ENCODE measurements at regions not wholly inside any gene's neighbourhood (a gene's known extent, or its start where the extent isn't known, plus 50 kb on each side); places are given as distances from the start of the nearest gene placed in this dataset.
A peak's percentile ranks its signal among the peaks of the same experiment; 100 is the strongest.

DNA sequence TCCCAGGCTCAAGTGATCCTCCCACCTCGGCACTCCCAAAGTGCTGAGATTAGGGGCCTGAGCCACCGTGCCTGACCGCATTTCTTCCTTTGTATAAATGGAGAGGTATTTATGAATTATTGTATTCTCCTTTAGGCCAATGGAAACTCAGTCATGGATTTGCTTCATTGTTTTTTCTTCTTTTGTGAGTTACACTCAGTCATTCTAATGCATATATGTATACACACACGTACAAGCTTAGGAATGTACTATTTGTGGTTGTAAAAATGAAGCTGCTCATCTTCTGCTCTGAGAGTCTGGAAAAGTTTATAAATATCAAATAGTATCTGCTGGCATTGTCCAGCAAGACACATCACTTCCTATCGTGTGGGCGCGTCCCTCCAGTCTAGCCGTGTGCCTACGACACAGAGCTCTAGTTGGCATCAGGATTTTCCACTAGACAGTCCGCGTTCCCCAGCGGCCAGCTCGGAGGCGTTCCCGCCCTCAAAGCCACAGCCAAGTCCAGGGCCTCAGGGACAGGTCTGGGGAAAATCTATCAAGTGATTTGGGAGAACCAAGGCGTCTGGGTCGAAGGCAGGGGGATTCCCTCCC is 215.2 kb downstream of the NFATC2 start:
- DNase-seq (ENCODE audit: low read depth), result peak; percentile 54
- in situ Hi-C loops (cut with HindIII; ENCODE audit: low sequenced_read_pairs), result loop anchor here (5.0 kb wide), 3 partner anchors 65 to 320 kb away; no protein-coding TSS in a partner anchor

DNA sequence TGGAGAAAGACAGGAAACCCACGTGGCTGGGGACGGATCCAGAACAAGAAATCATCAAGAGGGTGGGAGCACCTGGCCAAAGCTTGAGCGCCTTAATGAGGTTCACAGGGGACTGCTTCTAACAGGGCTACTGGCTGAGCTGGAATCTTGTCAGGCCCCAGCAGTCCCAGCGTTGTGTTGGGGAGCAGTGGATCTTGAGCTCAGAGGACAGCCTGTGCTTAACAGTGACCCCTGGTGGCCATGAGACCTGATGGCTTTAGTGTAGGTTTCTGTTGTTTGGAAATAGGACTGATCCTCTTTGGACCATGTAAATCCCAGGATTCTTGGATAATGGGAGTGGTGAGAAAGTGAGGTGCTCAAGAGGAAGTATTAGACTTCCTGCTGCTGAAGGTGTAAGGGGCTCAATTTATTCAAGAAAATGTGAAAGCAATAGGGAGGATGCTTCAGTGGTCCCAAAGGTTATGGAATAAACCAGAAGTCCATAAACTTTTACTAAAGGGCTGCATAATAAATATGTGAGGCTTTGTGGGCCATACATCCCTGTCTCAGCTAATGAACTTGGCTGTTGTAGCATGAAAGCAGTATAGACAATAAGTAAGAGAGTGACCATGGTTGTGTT is 216.2 kb downstream of the NFATC2 start:
- DNase-seq (ENCODE audit: low read depth), result no peak
- in situ Hi-C loops (cut with HindIII; ENCODE audit: low sequenced_read_pairs), result loop anchor here (5.0 kb wide), 3 partner anchors 66 to 319 kb away; no protein-coding TSS in a partner anchor
- H3K4me3 ChIP-seq (ENCODE audit: low read depth, low read length), result no peak overlapping the region
- peak; percentile 56 for TF ChIP-seq CTCF (IDR thresholded peaks at IDR 0.05; ENCODE audit: low read depth, low read length, missing control alignments)

More for the DNA sequence above, 215.2 kb downstream of the NFATC2 start:
- H3K4me3 ChIP-seq (ENCODE audit: low read depth, low read length), result no peak overlapping the region
- no peak for TF ChIP-seq CTCF (IDR thresholded peaks at IDR 0.05; ENCODE audit: low read depth, low read length, missing control alignments)

- no peak for DNase-seq (ENCODE audit: low read depth)
- in situ Hi-C loops (cut with HindIII; ENCODE audit: low sequenced_read_pairs), result no loop called here
- TF ChIP-seq CTCF (IDR thresholded peaks at IDR 0.05; ENCODE audit: low read depth, low read length, missing control alignments), result no peak
- no peak overlapping the region for H3K4me3 ChIP-seq (ENCODE audit: low read depth, low read length)
Measured at GRCh38 chr20:51322164-51322707, 220.3 kb downstream of the NFATC2 start.

DNA sequence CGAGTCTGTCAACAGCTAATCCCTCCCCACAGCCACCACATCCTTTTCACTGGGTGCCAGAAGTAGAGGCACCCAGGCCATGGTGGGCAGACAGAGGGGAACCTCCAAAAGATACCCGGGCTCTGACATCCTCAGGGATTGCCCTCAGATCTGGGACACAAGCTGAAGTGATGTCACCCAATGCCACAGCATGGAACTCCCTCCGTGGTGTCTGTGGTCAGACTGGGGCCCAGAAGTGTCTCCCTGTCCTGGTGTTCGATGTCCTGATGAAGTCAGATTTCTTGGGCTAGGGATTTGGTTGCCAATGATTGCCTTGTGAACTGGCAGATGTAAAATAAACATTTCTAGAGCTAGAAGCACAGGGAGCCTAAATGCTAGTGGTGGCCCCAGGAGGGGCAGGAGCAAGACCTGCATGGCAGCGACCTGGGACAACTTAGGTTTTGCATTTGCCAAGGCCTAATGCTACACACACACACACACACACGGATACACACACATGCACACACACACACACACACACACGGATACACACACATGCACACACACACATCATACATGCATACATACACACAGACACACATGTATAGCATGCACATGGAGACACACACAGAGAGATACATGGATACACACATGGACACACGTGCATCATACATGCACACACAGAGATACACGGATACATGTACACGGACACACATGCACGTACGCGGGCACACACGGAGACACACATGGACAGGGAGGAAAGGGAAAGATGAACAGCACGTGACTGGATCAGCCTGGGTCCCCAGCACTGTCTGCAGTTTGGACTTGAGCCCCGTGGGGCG is 221.0 kb downstream of the NFATC2 start:
- TF ChIP-seq CTCF (IDR thresholded peaks at IDR 0.05; ENCODE audit: low read depth, low read length, missing control alignments), result no peak
- no peak for DNase-seq (ENCODE audit: low read depth)
- no peak overlapping the region for H3K4me3 ChIP-seq (ENCODE audit: low read depth, low read length)
- in situ Hi-C loops (cut with HindIII; ENCODE audit: low sequenced_read_pairs), result no loop called here

DNA sequence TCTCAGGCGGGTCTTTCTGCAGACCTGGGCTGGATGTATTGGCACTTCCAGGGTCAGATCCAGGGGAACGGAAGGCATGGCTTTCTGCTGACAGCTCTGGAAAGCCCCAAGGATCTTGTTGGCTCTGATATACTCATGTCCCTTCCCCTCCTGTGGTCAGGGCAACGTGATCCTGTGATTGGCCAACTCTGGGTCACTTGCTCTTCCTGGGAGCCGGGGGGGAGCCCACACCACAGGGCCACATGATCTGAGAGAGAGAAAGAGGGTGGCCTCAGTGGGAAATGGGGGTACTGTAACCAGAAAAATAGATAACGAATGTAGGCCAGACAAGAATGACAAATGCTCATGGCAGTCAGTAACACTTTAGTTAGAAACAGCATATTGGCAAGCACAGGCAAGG is 223.0 kb downstream of the NFATC2 start:
- in situ Hi-C loops (cut with HindIII; ENCODE audit: low sequenced_read_pairs), result no loop called here
- H3K4me3 ChIP-seq (ENCODE audit: low read depth, low read length), result no peak overlapping the region
- TF ChIP-seq CTCF (IDR thresholded peaks at IDR 0.05; ENCODE audit: low read depth, low read length, missing control alignments), result no peak
- DNase-seq (ENCODE audit: low read depth), result no peak

Data from astrocyte of the cerebellum (primary cell).